DND-41 (cell line): ENCODE measurements at regions not wholly inside any gene's neighbourhood (a gene's known extent, or its start where the extent isn't known, plus 50 kb on each side); places are given as distances from the start of the nearest gene placed in this dataset.
"Not testable (repeated sequence)": the region's sequence is repeated elsewhere in the genome, so short reads cannot be mapped to it uniquely, and the experiment has no call there.

ENCODE experiments used
- ATAC-seq: fragments of 200-7000 bp; cut with Tn5 transposase; 3 replicates; pipeline ENCODE4 v1.9.1; 2021; ENCODE audit warnings: low read depth; ENCODE audit not compliant: insufficient read depth
- DNase-seq: peaks from one replicate; pipeline ENCODE4 v3.0.0-alpha.2; 2020
- H2AFZ ChIP-seq: 2 replicates; pipeline ENCODE4 v1.6.0; 2012; ENCODE audit warnings: low read depth, low read length
- H3K27ac ChIP-seq: 2 replicates; pipeline ENCODE4 v1.5.1; 2012; ENCODE audit warnings: low read length, inconsistent platforms
- H3K27me3 ChIP-seq: fragments of 200-600 bp; sonication (generic); 2 replicates; pipeline ENCODE4 v1.6.0; 2012; ENCODE audit warnings: low read length, mild to moderate bottlenecking, inconsistent platforms; ENCODE audit not compliant: insufficient read depth, poor library complexity
- H3K36me3 ChIP-seq: 2 replicates; pipeline ENCODE4 v1.5.1; 2012; ENCODE audit warnings: low read length, inconsistent platforms; ENCODE audit not compliant: insufficient read depth
- H3K4me1 ChIP-seq: 2 replicates; pipeline ENCODE4 v1.5.1; 2012; ENCODE audit warnings: mild to moderate bottlenecking, low read length; ENCODE audit not compliant: insufficient read depth
- H3K4me2 ChIP-seq: 2 replicates; pipeline ENCODE4 v1.6.0; 2012; ENCODE audit warnings: mild to moderate bottlenecking, moderate library complexity, low read length, inconsistent platforms; ENCODE audit not compliant: insufficient read depth
- H3K4me3 ChIP-seq, 2 experiments: fragments of 200-600 bp in 1 of 2; shearing (Covaris generic) in 1 of 2; 2 replicates each; pipeline ENCODE4 v1.5.1; 2012 to 2016; ENCODE audit warnings: inconsistent platforms in 2 of 2, low read length in 2 of 2, mild to moderate bottlenecking in 2 of 2, low read depth in 1 of 2, moderate library complexity in 1 of 2
- H3K79me2 ChIP-seq: 2 replicates; pipeline ENCODE4 v1.6.0; 2012; ENCODE audit warnings: low read length, inconsistent platforms; ENCODE audit not compliant: insufficient read depth
- H3K9ac ChIP-seq: 2 replicates; pipeline ENCODE4 v1.6.0; 2012; ENCODE audit warnings: low read depth, mild to moderate bottlenecking, inconsistent platforms, low read length, moderate library complexity
- H3K9me3 ChIP-seq: 2 replicates; pipeline ENCODE4 v1.5.1; 2012; ENCODE audit warnings: low read length, moderate library complexity, mild to moderate bottlenecking, inconsistent platforms; ENCODE audit not compliant: insufficient read depth, severe bottlenecking
- H4K20me1 ChIP-seq: 2 replicates; pipeline ENCODE4 v1.6.0; 2012; ENCODE audit warnings: low read length; ENCODE audit not compliant: insufficient read depth
- CTCF ChIP-seq: IDR thresholded peaks from 2 replicates; pipeline ENCODE4 v1.5.1; 2012; ENCODE audit warnings: borderline replicate concordance, low read length, moderate library complexity, mild to moderate bottlenecking; ENCODE audit not compliant: poor library complexity, severe bottlenecking; ENCODE audit errors: extremely low read depth
- EZH2 ChIP-seq: IDR thresholded peaks from 3 replicates; pipeline ENCODE4 v1.6.1; 2012; ENCODE audit warnings: borderline replicate concordance, low read depth, mild to moderate bottlenecking, moderate library complexity, low read length, inconsistent platforms; ENCODE audit not compliant: severe bottlenecking

GRCh38 chr16:29139261-29139802 lies 154.5 kb downstream of the LAT start:
- H4K20me1 ChIP-seq: no peaks in the 10 kb centered on the region
- no peaks in the 10 kb centered on the region for H3K27me3 ChIP-seq
- no peaks in the 10 kb centered on the region for H3K36me3 ChIP-seq
- H3K4me3 ChIP-seq: no peak overlapping the region
- no peak overlapping the region for H2AFZ ChIP-seq
- TF ChIP-seq CTCF (no peak), EZH2 (no peak)
- no peaks in the 10 kb centered on the region for H3K79me2 ChIP-seq
- H3K4me1 ChIP-seq: no peaks in the 10 kb centered on the region
- DNase-seq: no peak
- H3K9ac ChIP-seq: no peak overlapping the region
- no peak overlapping the region for H3K4me2 ChIP-seq
- H3K27ac ChIP-seq: no peak overlapping the region
- H3K9me3 ChIP-seq: no peaks in the 10 kb centered on the region
- no peak for ATAC-seq

DNA sequence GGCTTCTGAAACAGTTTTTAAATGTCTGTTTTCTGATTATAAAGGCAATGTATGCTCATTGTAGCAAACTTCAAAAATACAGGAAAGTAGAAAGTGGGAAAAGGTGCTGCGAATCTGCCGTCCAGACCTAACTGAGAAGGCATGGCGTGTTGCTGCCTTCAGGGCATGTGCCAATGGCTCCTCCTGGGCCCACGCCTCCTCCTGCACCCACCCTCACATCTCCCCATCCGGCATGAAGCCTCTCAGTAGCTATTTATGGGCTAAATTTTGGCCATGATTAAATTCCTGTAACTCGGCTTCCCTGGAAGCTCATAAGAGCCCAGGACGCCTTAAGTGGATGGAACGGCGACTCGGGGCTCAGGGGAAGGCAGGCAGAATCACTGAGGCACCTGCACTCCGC lies 153.8 kb downstream of the LAT start:
- not testable (repeated sequence) for H3K27me3 ChIP-seq, H3K79me2 ChIP-seq, H3K27ac ChIP-seq

GRCh38 chr16:29137894-29138662 lies 153.2 kb downstream of the LAT start:
- not testable (repeated sequence) for H3K27me3 ChIP-seq, H3K79me2 ChIP-seq, DNase-seq, H3K36me3 ChIP-seq, H3K4me2 ChIP-seq, H3K9ac ChIP-seq, H3K4me3 ChIP-seq, ATAC-seq, H2AFZ ChIP-seq, H4K20me1 ChIP-seq, H3K9me3 ChIP-seq, H3K27ac ChIP-seq, H3K4me1 ChIP-seq

More for the DNA sequence above, 153.8 kb downstream of the LAT start:
- H3K9ac ChIP-seq, H3K4me3 ChIP-seq, H3K4me2 ChIP-seq, H3K4me1 ChIP-seq, ATAC-seq, H2AFZ ChIP-seq, H3K9me3 ChIP-seq, H4K20me1 ChIP-seq, H3K36me3 ChIP-seq, DNase-seq: not testable (repeated sequence)

- not testable (repeated sequence) for H3K79me2 ChIP-seq, ATAC-seq, H3K27ac ChIP-seq, DNase-seq, H3K4me3 ChIP-seq, H3K27me3 ChIP-seq, H3K4me2 ChIP-seq, H4K20me1 ChIP-seq, H3K4me1 ChIP-seq, H3K36me3 ChIP-seq, H3K9ac ChIP-seq, H3K9me3 ChIP-seq, H2AFZ ChIP-seq
Observed at GRCh38 chr16:29137461-29137860, 152.6 kb downstream of the LAT start.

- not testable (repeated sequence) for H3K9me3 ChIP-seq, H3K4me1 ChIP-seq, H3K4me2 ChIP-seq, H4K20me1 ChIP-seq, H3K9ac ChIP-seq, H3K27ac ChIP-seq, H3K27me3 ChIP-seq, H3K79me2 ChIP-seq, H3K4me3 ChIP-seq, H3K36me3 ChIP-seq, H2AFZ ChIP-seq
- peak; percentile 85 for ATAC-seq
- DNase-seq: peak; percentile 52
Observed at GRCh38 chr16:29136916-29137315, 152.1 kb downstream of the LAT start.

- H2AFZ ChIP-seq, H3K4me3 ChIP-seq, H3K79me2 ChIP-seq, H3K27ac ChIP-seq, H3K9ac ChIP-seq, H3K4me2 ChIP-seq, H3K36me3 ChIP-seq, ATAC-seq, H3K4me1 ChIP-seq, H3K27me3 ChIP-seq, DNase-seq, H4K20me1 ChIP-seq, H3K9me3 ChIP-seq: not testable (repeated sequence)
Observed at GRCh38 chr16:29136046-29136696, 151.3 kb downstream of the LAT start.

DNA sequence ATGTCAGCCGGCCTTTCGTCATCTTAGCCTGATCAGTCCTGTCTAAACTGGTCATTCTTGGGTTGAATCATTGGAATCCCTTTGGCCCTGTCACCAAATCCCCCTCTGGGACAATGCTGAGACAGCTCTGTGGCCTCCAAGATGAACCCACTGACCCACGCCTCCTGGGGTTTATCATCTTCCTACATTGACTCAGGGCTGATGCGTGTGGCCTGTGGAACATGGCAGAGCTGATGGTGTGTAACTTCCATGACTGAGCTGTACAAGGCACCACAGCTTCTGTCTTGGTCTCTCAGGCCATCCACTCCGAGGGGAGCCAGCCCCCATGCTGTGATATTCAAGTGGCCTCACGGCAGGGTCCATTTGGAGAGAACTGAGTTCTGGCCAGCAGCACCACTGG lies 150.2 kb downstream of the LAT start:
- H3K27me3 ChIP-seq, H3K36me3 ChIP-seq, H3K4me3 ChIP-seq, H4K20me1 ChIP-seq, ATAC-seq, DNase-seq, H3K9me3 ChIP-seq, H3K27ac ChIP-seq, H3K9ac ChIP-seq, H2AFZ ChIP-seq, H3K4me1 ChIP-seq, H3K79me2 ChIP-seq, H3K4me2 ChIP-seq: not testable (repeated sequence)
